Left renal pelvis (tissue), 4 donors: ENCODE measurements at regions not wholly inside any gene's neighbourhood (a gene's known extent, or its start where the extent isn't known, plus 50 kb on each side); places are given as distances from the start of the nearest gene placed in this dataset.

Source experiments
- DNase-seq, 4 donors: peaks; one replicate each; pipeline ENCODE4 v3.0.0-alpha.2; 2013; ENCODE audit warnings: low read depth in 4 of 4, low spot score in 3 of 4

GRCh38 chr6:139778688-139779087, 404.2 kb upstream of the CITED2 start:
- no peak for DNase-seq

GRCh38 chr6:139778106-139778505, 403.7 kb upstream of the CITED2 start:
- no peak for DNase-seq

GRCh38 chr6:139777202-139777970, 402.9 kb upstream of the CITED2 start:
- no peak for DNase-seq

- no peak for DNase-seq
These were observed 401.6 kb upstream of the CITED2 start for GRCh38 chr6:139776041-139776440.

- no peak for DNase-seq
These were observed 393.7 kb upstream of the CITED2 start for GRCh38 chr6:139768196-139768595.

- no peak for DNase-seq
These were observed 392.3 kb upstream of the CITED2 start for GRCh38 chr6:139766796-139767195.

GRCh38 chr6:139765825-139766285, 391.4 kb upstream of the CITED2 start:
- DNase-seq = no peak

GRCh38 chr6:139764498-139764986, 390.1 kb upstream of the CITED2 start:
- DNase-seq = no peak

GRCh38 chr6:139763468-139764210, 389.2 kb upstream of the CITED2 start:
- DNase-seq = no peak

- DNase-seq = no peak
These were observed 388.2 kb upstream of the CITED2 start for GRCh38 chr6:139762587-139763031.

- no peak for DNase-seq
These were observed 385.7 kb upstream of the CITED2 start for GRCh38 chr6:139760128-139760527.

- no peak for DNase-seq
These were observed 384.6 kb upstream of the CITED2 start for GRCh38 chr6:139759086-139759485.

GRCh38 chr6:139758209-139758611, 383.8 kb upstream of the CITED2 start:
- no peak for DNase-seq

GRCh38 chr6:139757784-139758183, 383.3 kb upstream of the CITED2 start:
- no peak for DNase-seq

- no peak for DNase-seq
These were observed 381.9 kb upstream of the CITED2 start for GRCh38 chr6:139756381-139756780.

GRCh38 chr6:139754898-139755775, 380.7 kb upstream of the CITED2 start:
- no peak for DNase-seq

GRCh38 chr6:139753198-139753861, 378.9 kb upstream of the CITED2 start:
- DNase-seq = no peak

- DNase-seq = no peak
These were observed 377.6 kb upstream of the CITED2 start for GRCh38 chr6:139752086-139752485.

- no peak for DNase-seq
These were observed 376.7 kb upstream of the CITED2 start for GRCh38 chr6:139751179-139751578.
